Cardiac fibroblast (primary cell): ENCODE measurements at regions not wholly inside any gene's neighbourhood (a gene's known extent, or its start where the extent isn't known, plus 50 kb on each side); places are given as distances from the start of the nearest gene placed in this dataset.

Experiments used
- DNase-seq, 2 donors: peaks; one replicate each; pipeline versions ENCODE4 v3.0.0 to v3.0.0-alpha.2; 2010; ENCODE audit warnings: low read depth in 2 of 2
- H3K4me3 ChIP-seq, 2 donors: replicated peaks in 1 of 2; 1 replicate in 1 of 2; 2 replicates in 1 of 2; pipeline ENCODE4 v1.5.1; 2011; ENCODE audit warnings: low read depth in 2 of 2, low read length in 2 of 2, mild to moderate bottlenecking in 2 of 2, moderate library complexity in 1 of 2
- TF ChIP-seq, protein P1 (sequence below): IDR thresholded peaks from one replicate; pipeline ENCODE4 v1.5.1; 2011; ENCODE audit warnings: low read depth, mild to moderate bottlenecking, low read length, inconsistent platforms

DNA sequence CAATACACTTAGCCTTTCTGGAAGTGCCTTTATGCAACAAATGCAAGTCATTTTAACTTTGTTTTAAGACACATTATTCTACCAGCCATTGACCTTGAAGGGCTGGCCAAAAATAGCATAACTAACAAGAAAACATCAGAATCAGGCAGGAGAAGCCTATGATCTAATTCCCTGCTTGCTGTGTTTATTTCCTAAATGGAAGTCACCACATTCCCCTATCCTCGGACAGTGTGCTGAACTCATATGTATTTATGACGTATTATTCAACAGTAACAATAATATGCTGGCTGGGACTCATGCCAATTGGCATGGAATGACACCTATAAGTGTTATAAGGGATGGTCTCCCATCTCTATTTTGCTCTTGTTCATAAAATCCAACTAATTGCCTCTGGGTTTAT, 140.7 kb downstream of the MAP3K7 start:
- TF ChIP-seq, protein P1, sequence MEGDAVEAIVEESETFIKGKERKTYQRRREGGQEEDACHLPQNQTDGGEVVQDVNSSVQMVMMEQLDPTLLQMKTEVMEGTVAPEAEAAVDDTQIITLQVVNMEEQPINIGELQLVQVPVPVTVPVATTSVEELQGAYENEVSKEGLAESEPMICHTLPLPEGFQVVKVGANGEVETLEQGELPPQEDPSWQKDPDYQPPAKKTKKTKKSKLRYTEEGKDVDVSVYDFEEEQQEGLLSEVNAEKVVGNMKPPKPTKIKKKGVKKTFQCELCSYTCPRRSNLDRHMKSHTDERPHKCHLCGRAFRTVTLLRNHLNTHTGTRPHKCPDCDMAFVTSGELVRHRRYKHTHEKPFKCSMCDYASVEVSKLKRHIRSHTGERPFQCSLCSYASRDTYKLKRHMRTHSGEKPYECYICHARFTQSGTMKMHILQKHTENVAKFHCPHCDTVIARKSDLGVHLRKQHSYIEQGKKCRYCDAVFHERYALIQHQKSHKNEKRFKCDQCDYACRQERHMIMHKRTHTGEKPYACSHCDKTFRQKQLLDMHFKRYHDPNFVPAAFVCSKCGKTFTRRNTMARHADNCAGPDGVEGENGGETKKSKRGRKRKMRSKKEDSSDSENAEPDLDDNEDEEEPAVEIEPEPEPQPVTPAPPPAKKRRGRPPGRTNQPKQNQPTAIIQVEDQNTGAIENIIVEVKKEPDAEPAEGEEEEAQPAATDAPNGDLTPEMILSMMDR, result no peak
- no peak overlapping the region for H3K4me3 ChIP-seq
- peak in 1 of 2 donors; percentile 4 for DNase-seq

DNA sequence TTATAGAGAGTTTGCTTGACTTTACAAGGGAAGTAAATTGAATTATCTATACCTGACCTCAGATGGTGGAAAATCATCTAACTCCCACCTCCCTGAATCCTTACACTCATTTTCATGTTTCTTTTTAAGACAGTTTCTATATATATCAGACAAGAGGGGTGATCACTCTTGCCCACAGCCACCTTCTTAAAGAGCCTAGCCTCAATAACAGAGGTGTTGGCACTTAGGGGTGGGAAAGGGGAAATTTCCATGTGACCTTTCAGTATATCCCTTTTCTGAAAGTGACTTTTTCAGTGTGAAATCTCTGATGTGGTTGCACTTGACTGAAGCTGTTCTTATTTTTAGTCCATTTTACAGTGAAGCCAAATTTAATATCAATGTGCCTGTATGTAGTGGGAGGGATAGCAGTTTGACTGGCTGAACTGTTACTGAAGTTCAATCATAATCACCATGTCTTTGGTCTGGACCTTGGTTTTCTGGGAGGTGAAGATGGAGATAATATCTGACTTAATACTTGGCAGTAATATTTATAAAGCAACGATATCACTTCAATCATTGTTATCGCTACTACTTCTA, 141.3 kb downstream of the MAP3K7 start:
- DNase-seq, result no peak
- TF ChIP-seq, protein P1, result no peak
- no peak overlapping the region for H3K4me3 ChIP-seq

DNA sequence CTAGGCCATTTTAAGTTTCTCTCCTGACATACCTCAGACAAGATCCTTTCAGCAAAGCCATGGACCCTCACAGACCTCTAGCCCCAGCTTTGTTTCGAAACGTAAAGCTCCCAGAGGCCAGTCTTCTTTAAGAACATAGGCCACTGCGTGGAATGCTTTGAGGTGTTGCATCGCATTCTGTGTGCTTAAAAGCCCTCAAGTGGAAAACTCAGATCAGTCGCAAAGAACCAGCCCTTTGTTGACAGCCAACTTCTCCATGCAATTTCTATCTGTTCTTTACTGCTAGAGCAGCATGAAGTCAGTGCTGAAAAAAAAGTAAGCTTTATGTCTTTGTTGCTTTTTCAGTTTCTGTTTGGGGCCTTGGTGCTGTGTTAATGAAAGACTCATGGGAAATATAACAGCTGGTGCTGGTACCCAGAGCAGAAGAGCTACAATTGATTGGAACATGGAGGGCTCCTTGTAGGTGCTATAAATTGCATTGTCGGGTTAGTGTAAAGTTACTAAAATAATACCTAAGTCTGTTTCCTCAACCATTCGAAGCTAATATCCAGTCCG, 142.6 kb downstream of the MAP3K7 start:
- TF ChIP-seq, protein P1, result no peak
- DNase-seq, result no peak

DNA sequence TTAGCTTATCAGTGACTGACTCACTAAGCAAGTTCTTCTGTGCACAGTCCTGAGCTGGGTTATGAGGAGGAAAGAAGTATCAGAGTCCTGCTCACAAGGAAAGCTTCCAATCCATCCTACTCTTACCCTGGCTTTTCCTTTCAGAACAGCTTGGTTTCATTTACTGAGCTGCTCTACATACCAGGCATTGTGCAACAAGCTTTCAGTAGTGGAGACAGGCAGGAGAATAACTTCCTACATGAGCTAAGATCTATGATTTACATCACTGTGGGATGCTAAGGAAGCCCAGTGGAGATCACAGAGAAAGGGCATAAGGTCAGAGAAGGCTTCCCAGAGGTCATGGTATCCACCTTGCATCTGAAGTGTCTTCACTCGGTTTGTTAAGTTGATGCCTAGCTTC, 144.5 kb downstream of the MAP3K7 start:
- TF ChIP-seq, protein P1, result no peak
- DNase-seq, result peak in 1 of 2 donors; percentile 11
- no peak overlapping the region for H3K4me3 ChIP-seq

More for the DNA sequence above, 142.6 kb downstream of the MAP3K7 start:
- no peak overlapping the region for H3K4me3 ChIP-seq

DNA sequence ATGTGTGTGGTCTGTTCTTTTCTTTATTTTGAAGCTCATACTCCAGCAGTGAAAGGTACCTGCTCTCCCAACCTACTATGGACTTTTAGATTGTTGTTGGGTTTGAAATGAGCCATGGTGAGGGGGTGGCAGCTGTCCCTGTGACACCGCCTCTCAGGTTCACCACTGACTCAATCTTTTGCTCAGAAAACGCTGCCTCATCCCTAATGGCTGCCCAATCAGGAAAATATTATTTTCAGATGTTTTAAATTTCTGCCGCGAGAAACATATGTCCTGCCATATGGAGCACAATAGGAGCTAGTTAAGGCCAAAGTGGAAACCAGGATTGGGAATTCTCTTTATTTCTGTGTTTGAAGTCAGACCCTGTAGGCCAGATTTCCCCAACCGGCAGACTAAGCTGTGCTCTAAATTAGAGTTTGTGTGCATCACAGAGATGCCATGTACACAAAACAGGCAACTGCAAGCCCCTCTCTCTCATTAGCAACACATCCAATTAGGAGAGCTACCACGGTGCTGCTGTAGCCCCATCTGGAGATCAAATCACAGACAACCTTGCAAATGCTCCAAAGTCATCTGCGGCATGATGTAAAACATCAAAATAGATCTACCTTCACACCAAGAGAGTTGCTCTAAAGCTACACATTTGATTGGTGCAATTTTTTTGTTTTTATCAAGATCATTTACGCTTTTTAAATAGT, 144.1 kb upstream of the BACH2 start:
- DNase-seq, result no peak
- TF ChIP-seq, protein P1, result no peak
- H3K4me3 ChIP-seq, result no peak overlapping the region

DNA sequence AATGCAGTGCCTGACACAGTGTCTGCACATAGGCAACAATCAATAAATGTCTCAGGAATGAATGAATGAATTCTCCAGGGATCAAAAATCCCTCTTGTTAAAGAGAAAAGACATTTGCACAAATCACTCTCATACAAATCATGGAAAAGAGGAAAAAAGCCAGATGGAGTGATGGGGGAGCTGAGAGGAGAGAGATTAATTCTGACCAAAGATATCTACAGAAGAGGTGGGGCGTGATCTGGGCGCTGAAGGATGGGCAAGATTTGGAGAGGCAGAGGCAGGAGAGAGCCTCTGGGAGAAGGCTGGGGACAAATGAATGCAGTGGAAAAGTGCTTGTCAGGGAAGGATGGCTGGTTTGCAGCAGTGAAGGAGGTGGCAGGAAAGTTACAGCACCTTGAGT, 142.9 kb upstream of the BACH2 start:
- DNase-seq, result no peak
- no peak overlapping the region for H3K4me3 ChIP-seq
- TF ChIP-seq, protein P1, result no peak
